Activated CD8-positive, alpha-beta T cell treated with anti-CD3 and anti-CD28 coated beads, Interleukin-2, amount 10 ng/mL, durations not matched to agents 7 days and 5 days (primary cell): ENCODE measurements at regions not wholly inside any gene's neighbourhood (a gene's known extent, or its start where the extent isn't known, plus 50 kb on each side); places are given as distances from the start of the nearest gene placed in this dataset.
"Not testable (repeated sequence)": the region's sequence is repeated elsewhere in the genome, so short reads cannot be mapped to it uniquely, and the experiment has no call there.

Source experiments
- ATAC-seq: fragments of 150-1000 bp; cut with Tn5 transposase; one replicate; pipeline ENCODE4 v1.10.0; 2021; ENCODE audit warnings: moderate library complexity
- CTCF ChIA-PET: fragments of 350-600 bp; sonication (Branson Sonifier 250); formaldehyde crosslinking; loops from one replicate; lab custom pipeline; 2021; ENCODE audit warnings: antibody characterized with exemption; lab: Charles Lee
- POLR2A ChIA-PET: fragments of 350-600 bp; sonication (Branson Sonifier 250); formaldehyde crosslinking; loops from one replicate; lab custom pipeline; 2021; ENCODE audit warnings: antibody characterized with exemption; lab: Charles Lee
- DNase-seq: peaks from one replicate; pipeline ENCODE4 v3.0.0-alpha.2; 2020
- H3K27ac Mint-ChIP-seq: one replicate; pipeline ENCODE4 v1.8.0; 2021; ENCODE audit warnings: mild to moderate bottlenecking, mixed read lengths
- H3K27me3 Mint-ChIP-seq: one replicate; pipeline ENCODE4 v1.8.0; 2021; ENCODE audit warnings: low read depth, mixed read lengths
- H3K36me3 Mint-ChIP-seq: one replicate; pipeline ENCODE4 v1.8.0; 2021; ENCODE audit warnings: low read depth, mixed read lengths
- H3K4me1 Mint-ChIP-seq: one replicate; pipeline ENCODE4 v1.8.0; 2021; ENCODE audit warnings: low read depth, mixed read lengths
- H3K4me3 Mint-ChIP-seq: one replicate; pipeline ENCODE4 v1.8.0; 2021; ENCODE audit warnings: mild to moderate bottlenecking, mixed read lengths
- H3K9me3 Mint-ChIP-seq: one replicate; pipeline ENCODE4 v1.8.0; 2022; ENCODE audit warnings: mixed read lengths; ENCODE audit not compliant: insufficient read depth

DNA sequence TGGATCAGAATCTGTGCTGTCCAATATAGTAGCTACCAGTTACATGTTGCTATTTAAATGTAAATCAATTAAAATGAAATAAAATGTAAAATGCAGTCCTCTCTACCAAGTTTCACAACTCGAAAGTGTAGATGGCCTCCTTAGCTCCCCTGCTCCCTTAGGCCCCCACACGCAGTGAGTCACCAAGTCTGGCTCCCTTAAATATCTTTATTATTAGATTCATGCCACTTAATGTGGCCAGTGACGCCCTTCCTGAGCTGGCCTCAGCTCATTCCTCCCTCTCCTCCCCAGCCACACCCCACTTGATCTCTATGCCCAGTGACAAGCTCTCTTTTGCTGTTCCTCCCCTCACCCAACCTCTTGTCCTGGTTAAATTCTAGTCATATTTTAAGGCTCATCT lies 88.4 kb upstream of the DNAH5 start:
- ChIA-PET CTCF (no interaction called here), POLR2A (no interaction called here)
- no peak overlapping the region for H3K27ac Mint-ChIP-seq
- no peak for ATAC-seq
- H3K36me3 Mint-ChIP-seq: no peaks in the 10 kb centered on the region
- H3K4me3 Mint-ChIP-seq: no peak overlapping the region
- no peak for DNase-seq
- no peaks in the 10 kb centered on the region for H3K4me1 Mint-ChIP-seq
- no peaks in the 10 kb centered on the region for H3K9me3 Mint-ChIP-seq
- H3K27me3 Mint-ChIP-seq: peaks cover 12% of the 10 kb centered on the region

DNA sequence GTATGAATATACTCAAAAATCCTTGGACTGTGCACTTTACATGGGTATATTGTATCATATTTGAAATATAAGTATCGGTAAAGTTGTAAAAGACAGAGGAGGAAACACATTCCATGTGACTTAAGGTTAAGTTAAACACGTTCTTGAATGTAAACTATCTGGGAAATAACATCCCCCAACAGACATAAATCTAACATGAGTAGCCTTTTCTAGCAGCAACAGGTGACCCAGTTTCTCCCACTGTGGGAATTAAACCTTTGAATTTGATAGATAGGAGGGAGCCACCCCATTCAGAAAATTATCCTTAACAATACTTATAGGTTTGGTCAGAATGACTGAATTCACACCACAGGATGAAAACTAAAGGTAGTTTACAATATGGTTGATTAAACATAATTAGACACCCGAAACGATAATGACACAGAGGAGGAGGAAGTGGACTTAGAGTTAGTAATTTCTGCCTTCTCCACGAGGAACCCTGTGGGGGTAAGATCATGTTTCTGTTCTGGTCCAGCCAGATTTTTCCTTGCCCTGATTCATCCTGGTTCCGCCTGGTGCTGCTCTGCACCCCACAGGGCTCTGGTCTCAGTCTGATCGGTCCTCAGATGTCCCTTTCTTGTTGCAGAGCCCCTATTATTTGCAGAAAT lies 84.6 kb upstream of the DNAH5 start:
- Mint-ChIP-seq H3K9me3 (no peaks in the 10 kb centered on the region), H3K36me3 (no peaks in the 10 kb centered on the region), H3K4me3 (no peak overlapping the region), H3K4me1 (no peaks in the 10 kb centered on the region), H3K27ac (no peak overlapping the region), H3K27me3 (no peaks in the 10 kb centered on the region)
- DNase-seq (no peak), ATAC-seq (no peak)
- POLR2A ChIA-PET: no interaction called here
- CTCF ChIA-PET: no interaction called here

DNA sequence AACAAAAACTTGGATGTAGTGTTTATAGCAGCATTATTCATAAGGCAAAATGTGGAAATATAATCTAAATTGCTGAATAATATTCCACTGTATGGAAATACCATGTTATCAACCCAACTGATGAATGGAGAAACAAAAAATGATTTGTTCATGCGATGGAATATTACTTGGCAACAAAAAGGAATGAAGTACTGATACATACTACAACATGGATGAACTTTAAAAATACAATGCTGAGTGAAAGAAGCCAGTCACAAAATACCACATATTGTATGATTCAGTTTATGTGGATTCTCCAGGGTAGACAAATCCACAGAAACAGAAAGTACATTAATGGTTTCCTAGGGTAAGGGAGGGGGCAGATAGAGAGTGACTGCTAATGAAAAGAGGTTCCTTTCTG lies 83.7 kb upstream of the DNAH5 start:
- Mint-ChIP-seq H3K4me3 (no peak overlapping the region), H3K36me3 (no peaks in the 10 kb centered on the region), H3K27me3 (no peaks in the 10 kb centered on the region), H3K9me3 (no peaks in the 10 kb centered on the region), H3K27ac (no peak overlapping the region), H3K4me1 (no peaks in the 10 kb centered on the region)
- ChIA-PET POLR2A (no interaction called here), CTCF (no interaction called here)
- ATAC-seq (no peak), DNase-seq (no peak)

DNA sequence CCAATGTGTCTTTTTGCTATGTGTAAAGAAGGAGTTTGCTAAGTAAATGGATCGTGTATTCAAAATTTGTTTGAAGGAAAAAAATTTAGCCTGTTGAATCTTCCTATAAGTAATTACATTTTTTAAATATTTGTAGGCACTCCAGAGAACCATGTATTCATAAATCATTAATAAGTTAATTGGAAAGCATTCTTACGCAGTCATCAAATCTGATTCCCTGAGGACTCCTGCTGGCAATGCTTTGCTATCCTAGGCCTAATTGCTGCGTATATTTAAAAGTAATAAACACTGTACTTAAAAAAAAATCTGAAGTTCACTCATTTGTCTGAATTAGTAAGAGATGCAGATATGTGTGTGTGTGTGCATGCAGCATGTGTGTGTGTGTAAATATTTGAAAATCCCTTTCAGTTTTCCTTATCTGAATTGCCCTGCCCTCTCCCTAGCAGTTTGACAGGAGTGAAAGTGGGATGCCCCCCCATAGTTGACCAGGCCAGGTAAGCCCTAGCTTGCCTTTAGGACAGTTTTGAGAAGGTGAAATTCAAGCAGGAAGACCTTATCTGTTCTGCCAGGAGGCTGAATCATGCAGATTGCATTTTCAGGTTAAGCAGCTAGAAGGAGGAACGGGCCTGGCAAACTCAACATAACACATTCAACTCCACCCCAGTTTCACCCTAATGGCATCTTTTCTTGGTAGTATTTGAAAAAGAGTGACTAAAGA lies 81.2 kb upstream of the DNAH5 start:
- Mint-ChIP-seq H3K27me3 (no peaks in the 10 kb centered on the region), H3K9me3 (no peaks in the 10 kb centered on the region), H3K4me3 (no peak overlapping the region), H3K27ac (no peak overlapping the region), H3K36me3 (no peaks in the 10 kb centered on the region), H3K4me1 (no peaks in the 10 kb centered on the region)
- ATAC-seq (no peak), DNase-seq (no peak)
- ChIA-PET CTCF (no interaction called here), POLR2A (no interaction called here)

DNA sequence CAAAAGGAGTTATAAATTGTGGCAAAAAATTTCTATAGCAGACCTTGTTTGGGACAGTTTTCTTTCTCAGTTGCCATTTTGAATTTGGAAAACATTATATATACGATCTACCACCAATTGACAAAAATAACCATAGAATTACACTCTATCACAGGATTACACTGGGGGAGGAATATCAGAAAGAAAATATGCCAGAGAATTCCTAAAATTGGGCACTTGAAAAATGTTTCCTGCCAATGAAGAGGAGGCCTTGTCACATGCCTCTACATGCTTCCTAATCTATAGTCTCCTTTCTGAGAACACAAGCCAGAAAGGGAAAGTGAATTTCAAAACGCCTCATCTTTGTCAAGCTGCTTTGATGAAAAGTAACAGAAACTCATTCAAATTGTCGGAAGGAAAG lies 78.5 kb upstream of the DNAH5 start:
- Mint-ChIP-seq H3K36me3 (no peaks in the 10 kb centered on the region), H3K4me1 (no peaks in the 10 kb centered on the region), H3K27me3 (no peaks in the 10 kb centered on the region), H3K4me3 (no peak overlapping the region), H3K9me3 (no peaks in the 10 kb centered on the region), H3K27ac (no peak overlapping the region)
- CTCF ChIA-PET: no interaction called here
- POLR2A ChIA-PET: no interaction called here
- no peak for ATAC-seq
- DNase-seq: no peak

DNA sequence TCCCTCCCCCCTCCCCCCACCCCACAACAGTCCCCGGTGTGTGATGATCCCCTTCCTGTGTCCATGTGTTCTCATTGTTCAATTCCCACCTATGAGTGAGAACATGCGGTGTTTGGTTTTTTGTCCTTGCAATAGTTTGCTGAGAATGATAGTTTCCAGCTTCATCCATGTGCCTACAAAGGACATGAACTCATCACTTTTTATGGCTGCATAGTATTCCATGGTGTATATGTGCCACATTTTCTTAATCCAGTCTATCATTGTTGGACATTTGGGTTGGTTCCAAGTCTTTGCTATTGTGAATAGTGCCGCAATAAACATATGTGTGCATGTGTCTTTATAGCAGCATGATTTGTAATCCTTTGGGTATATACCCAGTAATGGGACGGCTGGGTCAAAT lies 76.5 kb upstream of the DNAH5 start:
- ATAC-seq, H3K27me3 Mint-ChIP-seq, H3K36me3 Mint-ChIP-seq, DNase-seq, H3K4me1 Mint-ChIP-seq, POLR2A ChIA-PET, CTCF ChIA-PET, H3K27ac Mint-ChIP-seq, H3K9me3 Mint-ChIP-seq, H3K4me3 Mint-ChIP-seq: not testable (repeated sequence)

DNA sequence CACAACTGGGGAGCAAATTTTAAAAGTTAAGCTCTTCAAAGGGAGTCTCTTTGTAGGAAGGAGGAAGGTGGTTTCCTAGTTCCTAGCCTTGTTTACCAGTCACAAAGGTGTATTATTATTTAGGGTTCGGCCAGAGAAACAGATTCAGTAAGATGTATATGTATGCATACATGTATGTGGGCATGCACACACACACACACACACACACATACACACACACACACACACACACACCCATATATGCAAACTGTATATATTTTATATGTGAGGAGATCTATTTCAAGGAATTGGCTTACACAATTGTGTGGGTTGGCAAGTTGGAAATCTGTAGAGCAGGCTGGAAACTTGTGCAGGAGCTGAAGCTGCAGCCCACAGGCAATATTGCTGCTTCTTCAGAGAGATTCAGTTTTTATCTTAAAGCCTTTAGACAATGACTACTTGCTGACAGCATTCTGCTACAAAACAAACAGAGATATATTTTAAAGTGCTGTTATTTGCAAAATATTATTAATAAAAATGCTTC lies 75.3 kb upstream of the DNAH5 start:
- Mint-ChIP-seq H3K36me3 (no peaks in the 10 kb centered on the region), H3K27me3 (no peaks in the 10 kb centered on the region), H3K4me1 (no peaks in the 10 kb centered on the region), H3K9me3 (no peaks in the 10 kb centered on the region), H3K27ac (no peak overlapping the region), H3K4me3 (no peak overlapping the region)
- ChIA-PET POLR2A (no interaction called here), CTCF (no interaction called here)
- DNase-seq (no peak), ATAC-seq (no peak)

DNA sequence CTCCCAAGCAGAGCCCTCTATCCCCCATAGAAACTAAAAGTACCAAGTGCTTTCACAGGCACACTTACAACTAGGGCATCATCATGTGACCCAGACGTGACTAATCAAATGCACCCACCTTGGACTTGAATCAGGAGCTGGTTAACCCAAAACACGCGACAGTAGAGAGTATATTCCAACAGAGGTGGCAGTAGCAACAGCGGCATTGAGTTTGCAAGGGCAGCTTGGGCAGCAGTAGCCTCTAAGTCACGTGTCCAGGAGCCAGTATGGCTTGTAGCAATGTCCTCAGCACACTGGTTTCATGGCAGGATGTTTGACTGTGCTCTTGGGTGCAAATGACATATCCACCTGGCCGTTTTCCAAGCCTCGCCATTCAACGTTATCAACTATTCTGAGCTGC lies 73.4 kb upstream of the DNAH5 start:
- H3K27me3 Mint-ChIP-seq: peaks cover 2% of the 10 kb centered on the region
- DNase-seq (no peak), ATAC-seq (no peak)
- H3K36me3 Mint-ChIP-seq: no peaks in the 10 kb centered on the region
- no peak overlapping the region for H3K27ac Mint-ChIP-seq
- no peak overlapping the region for H3K4me3 Mint-ChIP-seq
- CTCF ChIA-PET: no interaction called here
- no peaks in the 10 kb centered on the region for H3K9me3 Mint-ChIP-seq
- POLR2A ChIA-PET: no interaction called here
- H3K4me1 Mint-ChIP-seq: no peaks in the 10 kb centered on the region

DNA sequence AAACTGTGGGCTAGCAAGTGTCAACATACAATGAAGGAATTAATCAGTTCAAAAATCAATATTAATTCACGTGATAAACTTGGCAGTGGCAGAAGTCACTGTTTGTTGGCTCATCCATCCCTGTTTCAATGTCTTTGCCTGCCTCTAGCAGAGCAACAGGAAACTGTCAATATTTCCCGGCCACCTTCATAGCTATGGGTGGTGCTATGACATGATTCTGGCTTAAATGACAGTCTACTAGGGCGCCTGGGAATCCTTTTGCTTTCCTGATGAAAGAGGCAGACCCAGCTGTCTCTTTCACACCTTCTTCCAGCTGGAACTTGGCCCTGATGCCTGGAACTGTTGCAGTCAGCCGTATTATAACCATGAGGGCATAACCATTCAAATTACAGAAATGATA lies 72.1 kb upstream of the DNAH5 start:
- H3K4me3 Mint-ChIP-seq: no peak overlapping the region
- H3K4me1 Mint-ChIP-seq: peaks cover 3% of the 10 kb centered on the region
- POLR2A ChIA-PET: no interaction called here

DNA sequence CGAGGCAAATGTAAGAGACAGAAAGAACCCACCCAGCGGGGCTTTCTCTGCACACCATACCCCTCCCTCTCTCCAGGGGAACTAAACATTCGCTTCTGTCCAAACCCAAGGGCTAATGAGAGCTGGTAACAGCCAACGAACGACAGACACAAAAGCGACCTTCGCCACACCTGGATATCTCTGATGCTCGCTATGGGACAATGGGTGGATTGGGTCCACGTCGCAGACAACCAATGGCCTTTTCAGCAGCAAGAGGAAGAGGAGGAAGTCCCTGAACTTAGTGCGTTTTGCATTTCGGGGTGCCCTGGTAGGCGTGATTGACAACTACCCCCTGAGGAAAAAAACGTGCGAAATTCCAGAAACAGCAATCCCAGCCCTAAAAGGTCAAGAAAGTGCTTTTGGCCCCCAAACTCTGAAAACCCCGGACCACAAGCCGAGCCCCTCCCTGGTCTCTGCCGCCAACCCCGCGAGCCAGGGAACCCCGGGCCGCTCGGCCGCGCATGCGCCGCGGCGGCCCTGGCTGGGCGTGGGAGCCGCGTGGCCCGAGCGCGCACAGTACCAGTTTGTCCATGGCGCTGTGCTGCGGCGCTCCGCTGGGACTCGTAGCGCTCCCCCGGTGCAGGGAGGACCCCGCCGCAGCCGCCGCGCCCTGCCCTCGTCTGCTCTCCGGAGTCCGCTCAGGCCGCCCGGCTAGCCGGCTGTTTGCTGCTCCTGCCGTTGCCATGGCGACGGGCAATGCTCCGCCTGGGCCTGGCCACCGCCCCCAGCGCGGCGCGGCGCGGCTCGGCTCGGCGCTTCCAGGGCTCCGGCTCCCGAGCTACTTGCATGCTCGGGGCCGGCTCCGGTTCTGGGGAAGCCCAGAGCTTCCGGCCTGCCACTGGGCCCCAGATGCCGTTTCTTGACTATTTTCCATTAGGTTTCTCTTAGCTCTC lies 66.9 kb upstream of the DNAH5 start:
- peaks cover 20% of the 10 kb centered on the region for H3K27me3 Mint-ChIP-seq
- ChIA-PET CTCF (no interaction called here), POLR2A (no interaction called here)
- no peaks in the 10 kb centered on the region for H3K9me3 Mint-ChIP-seq
- no peaks in the 10 kb centered on the region for H3K36me3 Mint-ChIP-seq
- DNase-seq (peak; percentile 51), ATAC-seq (peak; percentile 90)
- peaks cover 8% of the 10 kb centered on the region for H3K4me1 Mint-ChIP-seq
- H3K27ac Mint-ChIP-seq: no peak overlapping the region
- peak overlapping the region; percentile 68 for H3K4me3 Mint-ChIP-seq

More for the DNA sequence above, 72.1 kb upstream of the DNAH5 start:
- H3K9me3 Mint-ChIP-seq: no peaks in the 10 kb centered on the region
- H3K36me3 Mint-ChIP-seq: no peaks in the 10 kb centered on the region
- DNase-seq: no peak
- no peak for ATAC-seq
- H3K27ac Mint-ChIP-seq: no peak overlapping the region
- peaks cover 10% of the 10 kb centered on the region for H3K27me3 Mint-ChIP-seq
- CTCF ChIA-PET: no interaction called here

DNA sequence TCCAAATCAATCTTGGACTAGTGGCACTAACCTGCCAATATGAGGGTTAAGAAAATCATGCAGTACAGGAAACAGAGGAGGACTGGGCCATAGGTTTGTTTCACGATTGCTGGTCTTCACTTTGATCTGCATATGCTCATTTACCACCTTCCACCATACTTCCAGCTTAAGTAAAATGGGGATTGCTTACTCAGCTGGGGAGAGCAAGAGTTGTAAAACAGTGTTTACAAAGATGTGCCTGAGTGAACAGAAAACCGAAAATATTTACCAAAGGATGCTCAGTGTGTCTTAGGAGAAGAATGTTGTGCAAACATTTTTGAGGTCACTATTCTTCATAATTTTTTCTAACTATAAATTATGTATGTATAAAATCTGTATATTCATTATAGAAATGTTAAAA lies 65.1 kb upstream of the DNAH5 start:
- Mint-ChIP-seq H3K4me3 (no peak overlapping the region), H3K27ac (no peak overlapping the region), H3K4me1 (peaks cover 8% of the 10 kb centered on the region), H3K36me3 (no peaks in the 10 kb centered on the region), H3K27me3 (peaks cover 26% of the 10 kb centered on the region), H3K9me3 (no peaks in the 10 kb centered on the region)
- ATAC-seq (no peak), DNase-seq (no peak)
- CTCF ChIA-PET: no interaction called here
- POLR2A ChIA-PET: no interaction called here

DNA sequence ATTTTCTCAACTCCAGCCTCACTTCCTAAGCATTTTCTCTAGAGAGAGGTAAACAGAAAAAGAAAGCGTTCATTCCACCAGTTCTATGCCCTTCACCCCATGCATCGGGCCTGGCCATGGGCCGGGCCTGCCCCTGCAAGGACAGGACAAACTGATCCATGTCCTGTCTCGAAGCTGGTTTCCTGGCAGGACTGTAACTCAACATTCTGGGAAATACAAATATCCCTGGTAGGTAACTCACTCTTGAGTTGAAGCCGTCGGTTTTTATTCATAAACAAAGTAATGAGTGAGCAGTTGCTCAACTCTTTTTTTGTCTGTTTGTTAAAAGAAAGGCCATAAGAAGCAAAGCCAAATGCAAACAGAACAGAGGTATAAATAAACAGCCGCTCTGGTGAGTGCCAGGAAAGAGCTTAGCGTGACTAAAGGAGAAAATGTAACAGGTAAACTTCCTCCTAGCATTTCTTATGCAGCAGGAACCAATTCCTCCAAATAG lies 64.4 kb upstream of the DNAH5 start:
- no peak overlapping the region for H3K27ac Mint-ChIP-seq
- ATAC-seq (no peak), DNase-seq (no peak)
- no peaks in the 10 kb centered on the region for H3K36me3 Mint-ChIP-seq
- ChIA-PET POLR2A (no interaction called here), CTCF (no interaction called here)
- H3K4me1 Mint-ChIP-seq: peaks cover 8% of the 10 kb centered on the region
- peaks cover 26% of the 10 kb centered on the region for H3K27me3 Mint-ChIP-seq
- H3K9me3 Mint-ChIP-seq: no peaks in the 10 kb centered on the region
- H3K4me3 Mint-ChIP-seq: no peak overlapping the region
